Fibroblast of lung (primary cell): ENCODE measurements at regions not wholly inside any gene's neighbourhood (a gene's known extent, or its start where the extent isn't known, plus 50 kb on each side); places are given as distances from the start of the nearest gene placed in this dataset.
A peak's percentile ranks its signal among the peaks of the same experiment; 100 is the strongest.

Experiments used
- DNase-seq, 2 donors: peaks; one replicate each; pipeline versions ENCODE4 v3.0.0 to v3.0.0-alpha.2; 2010; ENCODE audit warnings: low read depth in 2 of 2
- H2AFZ ChIP-seq: 2 replicates; pipeline ENCODE4 v1.5.1; 2012; ENCODE audit warnings: low read length, control low read depth, inconsistent platforms
- H3K27ac ChIP-seq: 2 replicates; pipeline ENCODE4 v1.5.1; 2011; ENCODE audit warnings: low read length, control low read depth; ENCODE audit not compliant: insufficient read depth
- H3K27me3 ChIP-seq: 2 replicates; pipeline ENCODE4 v1.5.1; 2011; ENCODE audit warnings: mild to moderate bottlenecking, low read length; ENCODE audit not compliant: control insufficient read depth, insufficient read depth
- H3K36me3 ChIP-seq: 2 replicates; pipeline ENCODE4 v1.5.1; 2011; ENCODE audit warnings: low read length; ENCODE audit not compliant: control insufficient read depth, insufficient read depth
- H3K4me1 ChIP-seq: 2 replicates; pipeline ENCODE4 v1.5.1; 2011; ENCODE audit warnings: low read length; ENCODE audit not compliant: control insufficient read depth, insufficient read depth; ENCODE audit errors: extremely low read depth
- H3K4me2 ChIP-seq: 2 replicates; pipeline ENCODE4 v1.5.1; 2011; ENCODE audit warnings: low read length, control low read depth; ENCODE audit not compliant: insufficient read depth; ENCODE audit errors: extremely low read depth
- H3K4me3 ChIP-seq, 4 experiments: fragments of 200-600 bp in 1 of 4; sonication (generic) in 1 of 4; replicated peaks in 1 of 4; 2 replicates each; pipeline ENCODE4 v1.5.1; 2011 to 2016; ENCODE audit warnings: low read length in 4 of 4, low read depth in 3 of 4, mild to moderate bottlenecking in 3 of 4, control low read depth in 2 of 4, inconsistent platforms in 1 of 4, mixed read lengths in 1 of 4; ENCODE audit not compliant: insufficient read depth in 1 of 4; ENCODE audit errors: control extremely low read depth in 1 of 4
- H3K79me2 ChIP-seq: 2 replicates; pipeline ENCODE4 v1.5.1; 2012; ENCODE audit warnings: mild to moderate bottlenecking, low read length, inconsistent platforms; ENCODE audit not compliant: control insufficient read depth, insufficient read depth
- H3K9ac ChIP-seq: 2 replicates; pipeline ENCODE4 v1.5.1; 2011; ENCODE audit warnings: mild to moderate bottlenecking, low read length, control low read depth; ENCODE audit not compliant: insufficient read depth
- H3K9me3 ChIP-seq: 2 replicates; pipeline ENCODE4 v1.5.1; 2012; ENCODE audit warnings: low read depth, low read length; ENCODE audit not compliant: control insufficient read depth, insufficient read depth
- H4K20me1 ChIP-seq: 2 replicates; pipeline ENCODE4 v1.5.1; 2011; ENCODE audit warnings: low read length; ENCODE audit not compliant: control insufficient read depth, insufficient read depth; ENCODE audit errors: extremely low read depth
- CTCF ChIP-seq, 2 donors: IDR thresholded peaks in 1 of 2; conservative IDR thresholded peaks in 1 of 2; 1 replicate in 1 of 2; 2 replicates in 1 of 2; pipeline ENCODE4 v1.5.1; 2011 to 2012; ENCODE audit warnings: low read length in 2 of 2, control low read depth in 1 of 2, inconsistent platforms in 1 of 2, low read depth in 1 of 2, mild to moderate bottlenecking in 1 of 2
- EZH2 ChIP-seq: IDR thresholded peaks from 2 replicates; pipeline ENCODE4 v1.5.1; 2012; ENCODE audit warnings: low read length, control low read depth, mild to moderate bottlenecking; ENCODE audit errors: missing control alignments

- Histone ChIP-seq H3K27ac (no peak overlapping the region), H3K27me3 (no peaks in the 10 kb centered on the region), H3K36me3 (no peaks in the 10 kb centered on the region), H3K79me2 (no peaks in the 10 kb centered on the region), H3K9ac (no peak overlapping the region), H3K9me3 (no peaks in the 10 kb centered on the region), H3K4me3 (no peak overlapping the region), H3K4me2 (no peak overlapping the region), H3K4me1 (no peaks in the 10 kb centered on the region), H2AFZ (no peak overlapping the region), H4K20me1 (no peaks in the 10 kb centered on the region)
- TF ChIP-seq CTCF (conservative IDR thresholded peaks at IDR 0.05 in 1 of 2, IDR thresholded peaks at IDR 0.05 in 1 of 2; ENCODE audit: low read depth in 1 of 2, low read length in 2 of 2) (no peak), EZH2 (no peak)
- DNase-seq = peak in 1 of 2 donors; percentile 42
Observed at GRCh38 chr9:30723656-30724055, 1660.8 kb upstream of the ACO1 start.

GRCh38 chr9:30732060-30732459 lies 1652.4 kb upstream of the ACO1 start:
- Histone ChIP-seq H4K20me1 (no peaks in the 10 kb centered on the region), H3K27me3 (no peaks in the 10 kb centered on the region), H2AFZ (no peak overlapping the region), H3K4me3 (no peak overlapping the region), H3K9ac (no peak overlapping the region), H3K4me2 (no peak overlapping the region), H3K36me3 (no peaks in the 10 kb centered on the region), H3K9me3 (no peaks in the 10 kb centered on the region), H3K4me1 (no peaks in the 10 kb centered on the region), H3K27ac (no peak overlapping the region), H3K79me2 (no peaks in the 10 kb centered on the region)
- DNase-seq = no peak
- no peak for TF ChIP-seq EZH2
- TF ChIP-seq CTCF (conservative IDR thresholded peaks at IDR 0.05 in 1 of 2, IDR thresholded peaks at IDR 0.05 in 1 of 2; ENCODE audit: low read depth in 1 of 2, low read length in 2 of 2) = no peak

GRCh38 chr9:30744871-30745270 lies 1639.6 kb upstream of the ACO1 start:
- Histone ChIP-seq H3K36me3 (no peaks in the 10 kb centered on the region), H3K9ac (no peak overlapping the region), H2AFZ (no peak overlapping the region), H3K4me2 (no peak overlapping the region), H3K9me3 (no peaks in the 10 kb centered on the region), H3K4me1 (no peaks in the 10 kb centered on the region), H3K79me2 (no peaks in the 10 kb centered on the region), H4K20me1 (no peaks in the 10 kb centered on the region), H3K4me3 (no peak overlapping the region), H3K27ac (no peak overlapping the region), H3K27me3 (no peaks in the 10 kb centered on the region)
- TF ChIP-seq EZH2 (no peak), CTCF (conservative IDR thresholded peaks at IDR 0.05 in 1 of 2, IDR thresholded peaks at IDR 0.05 in 1 of 2; ENCODE audit: low read depth in 1 of 2, low read length in 2 of 2) (no peak)
- DNase-seq = no peak
